SK-N-SH (cell line): ENCODE measurements at regions not wholly inside any gene's neighbourhood (a gene's known extent, or its start where the extent isn't known, plus 50 kb on each side); places are given as distances from the start of the nearest gene placed in this dataset.

Experiments
- CTCF ChIA-PET: fragments of 300-600, 350-600 bp; formaldehyde crosslinking; extraction: SDS; loops from one replicate; lab custom pipeline; 2021; lab: Yijun Ruan, JAX
- POLR2A ChIA-PET: fragments of 350-600 bp; sonication (Branson Sonifier 250); formaldehyde crosslinking; extraction: SDS; loops from one replicate; lab custom pipeline; 2020; ENCODE audit warnings: antibody characterized with exemption, inconsistent platforms; lab: Yijun Ruan, JAX
- DNase-seq: peaks from one replicate; pipeline ENCODE4 v3.0.0; 2012
- H2AFZ ChIP-seq: fragments of 200-600 bp; sonication (generic); 2 replicates; pipeline ENCODE4 v1.8.1; 2016; ENCODE audit warnings: antibody characterized with exemption, mild to moderate bottlenecking, low read depth
- H3F3A ChIP-seq: fragments of 200-600 bp; sonication (generic); replicated peaks from 2 replicates; pipeline ENCODE3; 2016; ENCODE audit warnings: antibody characterized with exemption, mild to moderate bottlenecking; ENCODE audit not compliant: insufficient read depth
- H3K27ac ChIP-seq, 2 experiments: fragments of 200-500 bp in 1 of 2; fragments of 200-600 bp in 1 of 2; sonication (Bioruptor generic) in 1 of 2; sonication (generic), shearing (Covaris generic) in 1 of 2; 2 replicates each; pipeline versions ENCODE4 v1.5.1 to v1.6.1; 2014 to 2016; ENCODE audit warnings: low read depth in 2 of 2, inconsistent platforms in 1 of 2, low read length in 1 of 2, mild to moderate bottlenecking in 1 of 2, mixed read lengths in 1 of 2
- H3K27me3 ChIP-seq: fragments of 200-600 bp; sonication (generic), shearing (Covaris generic); 2 replicates; pipeline ENCODE4 v1.6.1; 2016; ENCODE audit warnings: mixed run types; ENCODE audit not compliant: insufficient read depth
- H3K36me3 ChIP-seq, 2 experiments: fragments of 200-500 bp in 1 of 2; fragments of 200-600 bp in 1 of 2; sonication (Bioruptor generic) in 1 of 2; sonication (generic) in 1 of 2; replicated peaks in 1 of 2; 2 replicates each; pipeline versions ENCODE3 to v1.5.1; 2014 to 2016; ENCODE audit warnings: low read length in 1 of 2, mild to moderate bottlenecking in 1 of 2; ENCODE audit not compliant: insufficient read depth in 2 of 2, control insufficient read depth in 1 of 2
- H3K4me1 ChIP-seq, 2 experiments: fragments of 200-500 bp in 1 of 2; fragments of 200-600 bp in 1 of 2; sonication (Bioruptor generic) in 1 of 2; sonication (generic), shearing (Covaris generic) in 1 of 2; 2 replicates each; pipeline versions ENCODE4 v1.5.1 to v1.6.1; 2014 to 2016; ENCODE audit warnings: low read depth in 1 of 2, low read length in 1 of 2, mixed run types in 1 of 2; ENCODE audit not compliant: insufficient read depth in 2 of 2, control insufficient read depth in 1 of 2
- H3K4me2 ChIP-seq: fragments of 200-600 bp; sonication (generic), shearing (Covaris generic); 2 replicates; pipeline ENCODE4 v1.6.1; 2017; ENCODE audit warnings: mixed run types
- H3K4me3 ChIP-seq, 2 experiments: fragments of 200-500 bp in 1 of 2; fragments of 200-600 bp in 1 of 2; sonication (Bioruptor generic) in 1 of 2; sonication (generic), shearing (Covaris generic) in 1 of 2; 2 replicates each; pipeline versions ENCODE4 v1.5.1 to v1.8.1; 2014 to 2016; ENCODE audit warnings: low read depth in 2 of 2, inconsistent platforms in 1 of 2, low read length in 1 of 2, mild to moderate bottlenecking in 1 of 2, mixed read lengths in 1 of 2, moderate library complexity in 1 of 2
- H3K79me2 ChIP-seq: fragments of 200-600 bp; sonication (generic); 2 replicates; pipeline ENCODE4 v1.8.1; 2017; ENCODE audit warnings: mild to moderate bottlenecking; ENCODE audit not compliant: insufficient read depth
- H3K9ac ChIP-seq: fragments of 200-600 bp; sonication (generic); 2 replicates; pipeline ENCODE4 v1.6.1; 2017; ENCODE audit warnings: mixed run types
- H3K9me2 ChIP-seq: fragments of 200-600 bp; sonication (generic); 2 replicates; pipeline ENCODE4 v1.6.1; 2017; ENCODE audit warnings: mixed run types
- H3K9me3 ChIP-seq: fragments of 200-600 bp; sonication (generic); 2 replicates; pipeline ENCODE4 v1.6.1; 2017; ENCODE audit warnings: mixed run types, mild to moderate bottlenecking, moderate library complexity
- H4K20me1 ChIP-seq: fragments of 200-600 bp; sonication (generic); 2 replicates; pipeline ENCODE4 v1.6.1; 2017; ENCODE audit warnings: mild to moderate bottlenecking, mixed run types; ENCODE audit not compliant: insufficient read depth
- ELF1 ChIP-seq: IDR thresholded peaks from 2 replicates; pipeline ENCODE4 v1.4.0; 2012
- EP300 ChIP-seq, 2 experiments: IDR thresholded peaks; 2 replicates each; pipeline versions ENCODE4 v1.4.0 to v1.6.1; 2012; ENCODE audit warnings: borderline replicate concordance in 1 of 2, low read depth in 1 of 2, low read length in 1 of 2
- FOXJ3 ChIP-seq: sonication (generic); formaldehyde crosslinking; IDR thresholded peaks from 2 replicates; pipeline ENCODE4 v1.5.1; 2020; ENCODE audit warnings: mild to moderate bottlenecking, missing genetic modification reagents
- NRF1 ChIP-seq: IDR thresholded peaks from 2 replicates; pipeline ENCODE4 v1.6.1; 2012; ENCODE audit warnings: low read depth, mild to moderate bottlenecking, low read length
- RAD21 ChIP-seq: IDR thresholded peaks from 2 replicates; pipeline ENCODE4 v1.6.1; 2012; ENCODE audit warnings: mild to moderate bottlenecking, low read length
- RCOR1 ChIP-seq: fragments of 150-350 bp; IDR thresholded peaks from 2 replicates; pipeline ENCODE4 v1.6.1; 2017; ENCODE audit warnings: antibody characterized with exemption, low read length
- RFX5 ChIP-seq: IDR thresholded peaks from 2 replicates; pipeline ENCODE4 v1.6.1; 2012; ENCODE audit warnings: mild to moderate bottlenecking, improper control_type of control experiment, low read length
- SIN3A ChIP-seq: IDR thresholded peaks from 2 replicates; pipeline ENCODE4 v1.6.1; 2012; ENCODE audit warnings: low read depth, mild to moderate bottlenecking, low read length, moderate library complexity, borderline replicate concordance
- TAF1 ChIP-seq: IDR thresholded peaks from 2 replicates; pipeline ENCODE4 v1.6.1; 2012; ENCODE audit warnings: low read depth, mild to moderate bottlenecking, low read length, moderate library complexity, borderline replicate concordance
- TCF12 ChIP-seq: IDR thresholded peaks from 2 replicates; pipeline ENCODE4 v1.4.0; 2012
- USF1 ChIP-seq: IDR thresholded peaks from 2 replicates; pipeline ENCODE4 v1.4.0; 2012; ENCODE audit warnings: low read depth, borderline replicate concordance
- TF ChIP-seq, protein P1 (sequence below): fragments of 150-350 bp; IDR thresholded peaks from 2 replicates; pipeline ENCODE4 v1.6.1; 2016; ENCODE audit warnings: mild to moderate bottlenecking, low read depth, low read length
- TF ChIP-seq, protein P2 (sequence below): IDR thresholded peaks from 2 replicates; pipeline ENCODE4 v1.6.1; 2012; ENCODE audit warnings: mild to moderate bottlenecking, low read depth, low read length, moderate library complexity

- TF ChIP-seq SIN3A (no peak), RAD21 (no peak), ELF1 (no peak), RFX5 (no peak), USF1 (no peak), FOXJ3 (no peak)
- TF ChIP-seq, protein P1, sequence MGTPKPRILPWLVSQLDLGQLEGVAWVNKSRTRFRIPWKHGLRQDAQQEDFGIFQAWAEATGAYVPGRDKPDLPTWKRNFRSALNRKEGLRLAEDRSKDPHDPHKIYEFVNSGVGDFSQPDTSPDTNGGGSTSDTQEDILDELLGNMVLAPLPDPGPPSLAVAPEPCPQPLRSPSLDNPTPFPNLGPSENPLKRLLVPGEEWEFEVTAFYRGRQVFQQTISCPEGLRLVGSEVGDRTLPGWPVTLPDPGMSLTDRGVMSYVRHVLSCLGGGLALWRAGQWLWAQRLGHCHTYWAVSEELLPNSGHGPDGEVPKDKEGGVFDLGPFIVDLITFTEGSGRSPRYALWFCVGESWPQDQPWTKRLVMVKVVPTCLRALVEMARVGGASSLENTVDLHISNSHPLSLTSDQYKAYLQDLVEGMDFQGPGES: no peak
Observed at GRCh38 chr12:16119618-16120415, 157.7 kb downstream of the SLC15A5 start (continued).

GRCh38 chr12:16118586-16118985 is 158.9 kb downstream of the SLC15A5 start:
- H4K20me1 ChIP-seq: no peaks in the 10 kb centered on the region
- H3K9me3 ChIP-seq: no peaks in the 10 kb centered on the region
- no peak overlapping the region for H2AFZ ChIP-seq
- POLR2A ChIA-PET: no interaction called here
- H3K4me2 ChIP-seq: no peak overlapping the region
- H3K4me1 ChIP-seq: no peaks in the 10 kb centered on the region; a peak in 1 of 4 replicates
- TF ChIP-seq, protein P1: no peak
- TF ChIP-seq, protein P2, sequence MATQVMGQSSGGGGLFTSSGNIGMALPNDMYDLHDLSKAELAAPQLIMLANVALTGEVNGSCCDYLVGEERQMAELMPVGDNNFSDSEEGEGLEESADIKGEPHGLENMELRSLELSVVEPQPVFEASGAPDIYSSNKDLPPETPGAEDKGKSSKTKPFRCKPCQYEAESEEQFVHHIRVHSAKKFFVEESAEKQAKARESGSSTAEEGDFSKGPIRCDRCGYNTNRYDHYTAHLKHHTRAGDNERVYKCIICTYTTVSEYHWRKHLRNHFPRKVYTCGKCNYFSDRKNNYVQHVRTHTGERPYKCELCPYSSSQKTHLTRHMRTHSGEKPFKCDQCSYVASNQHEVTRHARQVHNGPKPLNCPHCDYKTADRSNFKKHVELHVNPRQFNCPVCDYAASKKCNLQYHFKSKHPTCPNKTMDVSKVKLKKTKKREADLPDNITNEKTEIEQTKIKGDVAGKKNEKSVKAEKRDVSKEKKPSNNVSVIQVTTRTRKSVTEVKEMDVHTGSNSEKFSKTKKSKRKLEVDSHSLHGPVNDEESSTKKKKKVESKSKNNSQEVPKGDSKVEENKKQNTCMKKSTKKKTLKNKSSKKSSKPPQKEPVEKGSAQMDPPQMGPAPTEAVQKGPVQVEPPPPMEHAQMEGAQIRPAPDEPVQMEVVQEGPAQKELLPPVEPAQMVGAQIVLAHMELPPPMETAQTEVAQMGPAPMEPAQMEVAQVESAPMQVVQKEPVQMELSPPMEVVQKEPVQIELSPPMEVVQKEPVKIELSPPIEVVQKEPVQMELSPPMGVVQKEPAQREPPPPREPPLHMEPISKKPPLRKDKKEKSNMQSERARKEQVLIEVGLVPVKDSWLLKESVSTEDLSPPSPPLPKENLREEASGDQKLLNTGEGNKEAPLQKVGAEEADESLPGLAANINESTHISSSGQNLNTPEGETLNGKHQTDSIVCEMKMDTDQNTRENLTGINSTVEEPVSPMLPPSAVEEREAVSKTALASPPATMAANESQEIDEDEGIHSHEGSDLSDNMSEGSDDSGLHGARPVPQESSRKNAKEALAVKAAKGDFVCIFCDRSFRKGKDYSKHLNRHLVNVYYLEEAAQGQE: no peak
- TF ChIP-seq TCF12 (no peak), EP300 (IDR thresholded peaks at IDR 0.05; ENCODE audit: borderline replicate concordance in 1 of 2, low read depth in 1 of 2, low read length in 1 of 2) (no peak), RFX5 (no peak), SIN3A (no peak), RCOR1 (no peak), TAF1 (no peak), FOXJ3 (no peak), NRF1 (no peak)
- TF ChIP-seq, all 33 proteins: peak for 0
- Histone ChIP-seq H3K9ac (no peak overlapping the region), H3K4me3 (no peak overlapping the region), H3K27ac (no peak overlapping the region), H3K27me3 (no peaks in the 10 kb centered on the region), H3F3A (no peaks in the 10 kb centered on the region), H3K36me3 (no peaks in the 10 kb centered on the region), H3K9me2 (no peaks in the 10 kb centered on the region), H3K79me2 (no peaks in the 10 kb centered on the region)
- DNase-seq: no peak
- CTCF ChIA-PET: no interaction called here
